22Rv1 (cell line): ENCODE measurements at regions not wholly inside any gene's neighbourhood (a gene's known extent, or its start where the extent isn't known, plus 50 kb on each side); places are given as distances from the start of the nearest gene placed in this dataset.

Experiments used
- ZFX ChIP-seq: fragments of 450-650 bp; IDR thresholded peaks from 2 replicates; pipeline ENCODE4 v1.6.1; 2017; ENCODE audit warnings: antibody characterized with exemption, borderline replicate concordance
- TF ChIP-seq, protein P1 (sequence below): fragments of 450-650 bp; IDR thresholded peaks from 2 replicates; pipeline ENCODE4 v1.5.1; 2017; ENCODE audit warnings: mild to moderate bottlenecking

DNA sequence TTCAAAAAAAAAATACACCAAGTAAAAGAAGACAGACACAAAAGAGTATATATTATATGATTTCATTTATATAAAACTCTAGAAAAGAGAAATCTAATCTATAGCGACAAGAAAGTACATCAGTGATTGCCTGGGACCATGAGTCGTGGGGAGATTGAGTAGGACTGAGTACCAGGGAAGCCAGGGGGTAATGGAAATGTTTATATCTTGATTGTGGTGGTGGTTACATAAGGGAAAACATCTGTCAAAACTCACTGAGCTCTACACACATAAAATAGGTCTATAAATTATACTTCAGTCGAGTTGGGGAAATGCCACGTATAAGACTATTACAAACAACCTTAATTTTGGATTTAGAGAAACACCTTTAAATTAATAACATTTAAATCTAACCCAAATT, 117.4 kb downstream of the TRIM29 start:
- TF ChIP-seq, protein P1, sequence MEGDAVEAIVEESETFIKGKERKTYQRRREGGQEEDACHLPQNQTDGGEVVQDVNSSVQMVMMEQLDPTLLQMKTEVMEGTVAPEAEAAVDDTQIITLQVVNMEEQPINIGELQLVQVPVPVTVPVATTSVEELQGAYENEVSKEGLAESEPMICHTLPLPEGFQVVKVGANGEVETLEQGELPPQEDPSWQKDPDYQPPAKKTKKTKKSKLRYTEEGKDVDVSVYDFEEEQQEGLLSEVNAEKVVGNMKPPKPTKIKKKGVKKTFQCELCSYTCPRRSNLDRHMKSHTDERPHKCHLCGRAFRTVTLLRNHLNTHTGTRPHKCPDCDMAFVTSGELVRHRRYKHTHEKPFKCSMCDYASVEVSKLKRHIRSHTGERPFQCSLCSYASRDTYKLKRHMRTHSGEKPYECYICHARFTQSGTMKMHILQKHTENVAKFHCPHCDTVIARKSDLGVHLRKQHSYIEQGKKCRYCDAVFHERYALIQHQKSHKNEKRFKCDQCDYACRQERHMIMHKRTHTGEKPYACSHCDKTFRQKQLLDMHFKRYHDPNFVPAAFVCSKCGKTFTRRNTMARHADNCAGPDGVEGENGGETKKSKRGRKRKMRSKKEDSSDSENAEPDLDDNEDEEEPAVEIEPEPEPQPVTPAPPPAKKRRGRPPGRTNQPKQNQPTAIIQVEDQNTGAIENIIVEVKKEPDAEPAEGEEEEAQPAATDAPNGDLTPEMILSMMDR: no peak
- TF ChIP-seq ZFX: no peak
